Endothelial cell of umbilical vein (primary cell): ENCODE measurements at regions not wholly inside any gene's neighbourhood (a gene's known extent, or its start where the extent isn't known, plus 50 kb on each side); places are given as distances from the start of the nearest gene placed in this dataset.

ENCODE experiments used
- BruUV-seq: library from RNA; stranded (reverse); fragments of 400-500 nt; replicated peaks from 2 replicates; lab custom pipeline; 2021; lab: Mats Ljungman, UMichigan
- CTCF ChIA-PET: fragments of 300-600, 350-600 bp; sonication (Branson Sonifier 250); formaldehyde crosslinking; loops from one replicate; lab custom pipeline; 2021; ENCODE audit warnings: antibody characterized with exemption, inconsistent platforms; lab: Charles Lee
- POLR2A ChIA-PET: fragments of 300-600, 350-600 bp; sonication (Branson Sonifier 250); formaldehyde crosslinking; loops from one replicate; lab custom pipeline; 2021; ENCODE audit warnings: antibody characterized with exemption, inconsistent platforms; lab: Charles Lee
- DNase-seq: peaks from one replicate; pipeline ENCODE4 v3.0.0-alpha.2; 2011; ENCODE audit warnings: low read depth, low spot score
- FAIRE-seq: peaks from 2 replicates; lab custom pipeline; 2011; peaks lifted over from hg19 to GRCh38; lab: Jason Lieb, UNC
- H2AFZ ChIP-seq: 2 replicates; pipeline ENCODE4 v1.6.0; 2012; ENCODE audit warnings: low read depth, low read length, control low read depth, inconsistent platforms
- H3K27ac ChIP-seq: 2 replicates; pipeline ENCODE4 v1.5.1; 2011; ENCODE audit warnings: low read depth, mild to moderate bottlenecking, control low read depth, low read length, moderate library complexity; ENCODE audit not compliant: insufficient read depth
- H3K27me3 ChIP-seq, 2 experiments: 2 replicates each; pipeline versions ENCODE4 v1.6.0 to v1.6.1; 2011; ENCODE audit warnings: low read length in 2 of 2, mixed read lengths in 1 of 2; ENCODE audit not compliant: control insufficient read depth in 2 of 2, insufficient read depth in 2 of 2
- H3K36me3 ChIP-seq, 2 experiments: 2 replicates in 1 of 2; 3 replicates in 1 of 2; pipeline ENCODE4 v1.5.1; 2011; ENCODE audit warnings: low read length in 2 of 2, mild to moderate bottlenecking in 1 of 2, moderate library complexity in 1 of 2; ENCODE audit not compliant: control insufficient read depth in 2 of 2, insufficient read depth in 2 of 2; ENCODE audit errors: extremely low read depth in 1 of 2
- H3K4me1 ChIP-seq: 3 replicates; pipeline ENCODE4 v1.5.1; 2011; ENCODE audit warnings: mild to moderate bottlenecking, low read length; ENCODE audit not compliant: control insufficient read depth, insufficient read depth; ENCODE audit errors: extremely low read depth
- H3K4me2 ChIP-seq: 2 replicates; pipeline ENCODE4 v1.6.1; 2011; ENCODE audit warnings: low read length, control low read depth, mixed read lengths; ENCODE audit not compliant: insufficient read depth
- H3K4me3 ChIP-seq, 3 experiments: fragments of 200-600 bp in 1 of 3; sonication (generic), shearing (Covaris generic) in 1 of 3; replicated peaks in 1 of 3; 2 replicates each; pipeline ENCODE4 v1.5.1; 2011 to 2016; ENCODE audit warnings: control low read depth in 3 of 3, low read length in 3 of 3, mild to moderate bottlenecking in 2 of 3, inconsistent platforms in 1 of 3, low read depth in 1 of 3, moderate library complexity in 1 of 3; ENCODE audit not compliant: insufficient read depth in 1 of 3
- H3K79me2 ChIP-seq: 2 replicates; pipeline ENCODE4 v1.6.0; 2012; ENCODE audit warnings: low read length, inconsistent platforms; ENCODE audit not compliant: control insufficient read depth, insufficient read depth
- H3K9ac ChIP-seq: replicated peaks from 2 replicates; pipeline ENCODE3; 2011; ENCODE audit warnings: low read length, control low read depth; ENCODE audit not compliant: insufficient read depth; ENCODE audit errors: extremely low read depth
- H3K9me1 ChIP-seq: replicated peaks from 3 replicates; pipeline ENCODE4 v1.6.0; 2011; ENCODE audit warnings: mild to moderate bottlenecking, low read length; ENCODE audit not compliant: control insufficient read depth, insufficient read depth; ENCODE audit errors: extremely low read depth
- H3K9me3 ChIP-seq: replicated peaks from 2 replicates; pipeline ENCODE4 v1.5.1; 2012; ENCODE audit warnings: low read length, inconsistent platforms; ENCODE audit not compliant: control insufficient read depth, insufficient read depth
- H4K20me1 ChIP-seq: replicated peaks from 2 replicates; pipeline ENCODE3; 2011; ENCODE audit warnings: mild to moderate bottlenecking, low read length; ENCODE audit not compliant: control insufficient read depth, insufficient read depth; ENCODE audit errors: extremely low read depth
- CTCF ChIP-seq, 2 donors: IDR thresholded peaks; 1 replicate in 1 of 2; 2 replicates in 1 of 2; pipeline ENCODE4 v1.5.1; 2011; ENCODE audit warnings: low read length in 2 of 2, mild to moderate bottlenecking in 2 of 2, moderate library complexity in 2 of 2, control low read depth in 1 of 2, inconsistent platforms in 1 of 2, low read depth in 1 of 2; ENCODE audit not compliant: insufficient read depth in 1 of 2; ENCODE audit errors: extremely low read depth in 1 of 2
- EZH2 ChIP-seq: IDR thresholded peaks from 2 replicates; pipeline ENCODE4 v1.6.1; 2012; ENCODE audit warnings: borderline replicate concordance, low read depth, mild to moderate bottlenecking, moderate library complexity, low read length, inconsistent platforms; ENCODE audit not compliant: severe bottlenecking
- FOS ChIP-seq: IDR thresholded peaks from 2 replicates; pipeline ENCODE4 v1.6.1; 2011; ENCODE audit warnings: mild to moderate bottlenecking, low read length, moderate library complexity, borderline replicate concordance; ENCODE audit not compliant: insufficient read depth
- GATA2 ChIP-seq: IDR thresholded peaks from 2 replicates; pipeline ENCODE4 v1.7.0; 2011; ENCODE audit warnings: low read depth, mild to moderate bottlenecking, moderate library complexity, mixed read lengths, low read length; ENCODE audit not compliant: insufficient read length, insufficient read depth
- JUN ChIP-seq: IDR thresholded peaks from 2 replicates; pipeline ENCODE4 v1.6.1; 2011; ENCODE audit warnings: borderline replicate concordance, low read depth; ENCODE audit not compliant: insufficient read length, insufficient read depth
- MAX ChIP-seq: IDR thresholded peaks from 2 replicates; pipeline ENCODE4 v1.6.1; 2011; ENCODE audit not compliant: insufficient read depth, insufficient read length
- MYC ChIP-seq: IDR thresholded peaks from one replicate; pipeline ENCODE4 v1.6.1; 2011; ENCODE audit warnings: mild to moderate bottlenecking, low read depth, low read length
- POLR2A ChIP-seq: IDR thresholded peaks from 2 replicates; pipeline ENCODE4 v1.6.1; 2012; ENCODE audit warnings: low read depth, mild to moderate bottlenecking, control low read depth, low read length
- POLR2AphosphoS5 ChIP-seq: IDR thresholded peaks from 2 replicates; pipeline ENCODE4 v1.6.1; 2012; ENCODE audit warnings: low read depth, mild to moderate bottlenecking, control low read depth, low read length, moderate library complexity; ENCODE audit not compliant: insufficient read depth
- dilution Hi-C: fragments of 300-500 bp; cut with MboI; formaldehyde crosslinking; loops from one replicate; pipeline ENCODE4 v1.15.0; 2019; ENCODE audit warnings: low sequenced_read_pairs; ENCODE audit not compliant: extremely low pct_ligation_motif_present
- intact Hi-C: fragments of 100-400 bp; cut with micrococcal nuclease; formaldehyde crosslinking; loops from one replicate; pipeline ENCODE4 v1.10.0; 2022

- dilution Hi-C loops (no loop called here), intact Hi-C loops (no loop called here)
- ChIA-PET POLR2A (no interaction called here), CTCF (no interaction called here)
- H3K9me3 ChIP-seq = no peaks in the 10 kb centered on the region
- no TSS peak for BruUV-seq
- H3K4me1 ChIP-seq = no peaks in the 10 kb centered on the region
- H3K27me3 ChIP-seq = no peaks in the 10 kb centered on the region
- no peak overlapping the region for H3K9ac ChIP-seq
- H3K27ac ChIP-seq = no peak overlapping the region
- no peaks in the 10 kb centered on the region for H3K9me1 ChIP-seq
- no peaks in the 10 kb centered on the region for H3K36me3 ChIP-seq
- H2AFZ ChIP-seq = no peak overlapping the region
- H3K79me2 ChIP-seq = no peaks in the 10 kb centered on the region
- TF ChIP-seq POLR2A (no peak), FOS (no peak), POLR2AphosphoS5 (no peak), EZH2 (no peak), MYC (no peak), CTCF (IDR thresholded peaks at IDR 0.05; ENCODE audit: extremely low read depth in 1 of 2, insufficient read depth in 1 of 2, low read depth in 1 of 2, low read length in 2 of 2) (no peak), GATA2 (no peak), MAX (no peak), JUN (no peak)
- H4K20me1 ChIP-seq = no peaks in the 10 kb centered on the region
- DNase-seq (no peak), FAIRE-seq (no peak)
- H3K4me3 ChIP-seq = no peak overlapping the region
- H3K4me2 ChIP-seq = no peak overlapping the region
Measured at GRCh38 chr12:84793558-84794367, 118.8 kb downstream of the SLC6A15 start.
